ENCODE measurements at regions not wholly inside any gene's neighbourhood (a gene's known extent, or its start where the extent isn't known, plus 50 kb on each side); places are given as distances from the start of the nearest gene placed in this dataset.

GRCh38 chr7:21191321-21192073 lies 236.4 kb upstream of the SP4 start:
- H3K9me3 Mint-ChIP-seq, result no peaks in the 10 kb centered on the region
- intact Hi-C loops (cut with micrococcal nuclease), result no loop called here
- H3K27me3 Mint-ChIP-seq, result no peaks in the 10 kb centered on the region
- H3K4me3 Mint-ChIP-seq, result no peak overlapping the region
- H3K27ac Mint-ChIP-seq, result no peak overlapping the region
- H3K4me1 Mint-ChIP-seq (ENCODE audit: low read depth), result no peaks in the 10 kb centered on the region
- H3K36me3 Mint-ChIP-seq (ENCODE audit: low read depth), result no peaks in the 10 kb centered on the region

- H3K27ac Mint-ChIP-seq, result no peak overlapping the region
- intact Hi-C loops (cut with micrococcal nuclease), result no loop called here
- H3K36me3 Mint-ChIP-seq (ENCODE audit: low read depth), result no peaks in the 10 kb centered on the region
- H3K4me1 Mint-ChIP-seq (ENCODE audit: low read depth), result no peaks in the 10 kb centered on the region
- peaks cover 9% of the 10 kb centered on the region for H3K9me3 Mint-ChIP-seq
- H3K4me3 Mint-ChIP-seq, result no peak overlapping the region
- no peaks in the 10 kb centered on the region for H3K27me3 Mint-ChIP-seq
Observed at GRCh38 chr7:21192657-21193056, 235.2 kb upstream of the SP4 start.

- no peaks in the 10 kb centered on the region for H3K36me3 Mint-ChIP-seq (ENCODE audit: low read depth)
- no peaks in the 10 kb centered on the region for H3K4me1 Mint-ChIP-seq (ENCODE audit: low read depth)
- H3K27me3 Mint-ChIP-seq, result no peaks in the 10 kb centered on the region
- no peak overlapping the region for H3K27ac Mint-ChIP-seq
- intact Hi-C loops (cut with micrococcal nuclease), result no loop called here
- H3K9me3 Mint-ChIP-seq, result peaks cover 9% of the 10 kb centered on the region
- no peak overlapping the region for H3K4me3 Mint-ChIP-seq
Observed at GRCh38 chr7:21193895-21194294, 234.0 kb upstream of the SP4 start.

- intact Hi-C loops (cut with micrococcal nuclease), result no loop called here
- no peaks in the 10 kb centered on the region for H3K36me3 Mint-ChIP-seq (ENCODE audit: low read depth)
- H3K4me1 Mint-ChIP-seq (ENCODE audit: low read depth), result no peaks in the 10 kb centered on the region
- H3K27me3 Mint-ChIP-seq, result no peaks in the 10 kb centered on the region
- H3K27ac Mint-ChIP-seq, result no peak overlapping the region
- no peak overlapping the region for H3K4me3 Mint-ChIP-seq
- peaks cover 9% of the 10 kb centered on the region for H3K9me3 Mint-ChIP-seq
Observed at GRCh38 chr7:21194936-21195335, 232.9 kb upstream of the SP4 start.

GRCh38 chr7:21198921-21199320 lies 229.0 kb upstream of the SP4 start:
- Mint-ChIP-seq H3K9me3 (peaks cover 9% of the 10 kb centered on the region), H3K4me3 (no peak overlapping the region), H3K27ac (no peak overlapping the region), H3K36me3 (ENCODE audit: low read depth) (no peaks in the 10 kb centered on the region), H3K27me3 (no peaks in the 10 kb centered on the region), H3K4me1 (ENCODE audit: low read depth) (no peaks in the 10 kb centered on the region)
- intact Hi-C loops (cut with micrococcal nuclease), result no loop called here

GRCh38 chr7:21200503-21200902 lies 227.4 kb upstream of the SP4 start:
- H3K27ac Mint-ChIP-seq, result no peak overlapping the region
- no peaks in the 10 kb centered on the region for H3K36me3 Mint-ChIP-seq (ENCODE audit: low read depth)
- H3K9me3 Mint-ChIP-seq, result peaks cover 9% of the 10 kb centered on the region
- H3K4me1 Mint-ChIP-seq (ENCODE audit: low read depth), result no peaks in the 10 kb centered on the region
- H3K27me3 Mint-ChIP-seq, result no peaks in the 10 kb centered on the region
- intact Hi-C loops (cut with micrococcal nuclease), result no loop called here
- H3K4me3 Mint-ChIP-seq, result no peak overlapping the region

- no peaks in the 10 kb centered on the region for H3K27me3 Mint-ChIP-seq
- no peaks in the 10 kb centered on the region for H3K36me3 Mint-ChIP-seq (ENCODE audit: low read depth)
- intact Hi-C loops (cut with micrococcal nuclease), result no loop called here
- H3K4me3 Mint-ChIP-seq, result no peak overlapping the region
- H3K4me1 Mint-ChIP-seq (ENCODE audit: low read depth), result no peaks in the 10 kb centered on the region
- H3K27ac Mint-ChIP-seq, result no peak overlapping the region
- no peaks in the 10 kb centered on the region for H3K9me3 Mint-ChIP-seq
Observed at GRCh38 chr7:21214657-21215056, 213.2 kb upstream of the SP4 start.

- intact Hi-C loops (cut with micrococcal nuclease), result no loop called here
- Mint-ChIP-seq H3K27ac (no peak overlapping the region), H3K9me3 (no peaks in the 10 kb centered on the region), H3K36me3 (ENCODE audit: low read depth) (no peaks in the 10 kb centered on the region), H3K4me1 (ENCODE audit: low read depth) (no peaks in the 10 kb centered on the region), H3K4me3 (no peak overlapping the region), H3K27me3 (no peaks in the 10 kb centered on the region)
Observed at GRCh38 chr7:21215307-21215706, 212.6 kb upstream of the SP4 start.

GRCh38 chr7:21217365-21217764 lies 210.5 kb upstream of the SP4 start:
- no peaks in the 10 kb centered on the region for H3K36me3 Mint-ChIP-seq (ENCODE audit: low read depth)
- H3K4me3 Mint-ChIP-seq, result no peak overlapping the region
- peaks cover 9% of the 10 kb centered on the region for H3K9me3 Mint-ChIP-seq
- H3K27me3 Mint-ChIP-seq, result no peaks in the 10 kb centered on the region
- no peak overlapping the region for H3K27ac Mint-ChIP-seq
- H3K4me1 Mint-ChIP-seq (ENCODE audit: low read depth), result no peaks in the 10 kb centered on the region
- intact Hi-C loops (cut with micrococcal nuclease), result no loop called here

- H3K36me3 Mint-ChIP-seq (ENCODE audit: low read depth), result no peaks in the 10 kb centered on the region
- intact Hi-C loops (cut with micrococcal nuclease), result no loop called here
Observed at GRCh38 chr7:21218155-21218554, 209.7 kb upstream of the SP4 start.

GRCh38 chr7:21221130-21221529 lies 206.8 kb upstream of the SP4 start:
- Mint-ChIP-seq H3K27me3 (no peaks in the 10 kb centered on the region), H3K36me3 (ENCODE audit: low read depth) (no peaks in the 10 kb centered on the region), H3K27ac (no peak overlapping the region), H3K9me3 (peaks cover 9% of the 10 kb centered on the region), H3K4me3 (no peak overlapping the region), H3K4me1 (ENCODE audit: low read depth) (no peaks in the 10 kb centered on the region)
- intact Hi-C loops (cut with micrococcal nuclease), result no loop called here

More at GRCh38 chr7:21218155-21218554, 209.7 kb upstream of the SP4 start:
- Mint-ChIP-seq H3K27me3 (no peaks in the 10 kb centered on the region), H3K4me3 (no peak overlapping the region), H3K9me3 (peaks cover 9% of the 10 kb centered on the region), H3K27ac (no peak overlapping the region), H3K4me1 (ENCODE audit: low read depth) (no peaks in the 10 kb centered on the region)

- intact Hi-C loops (cut with micrococcal nuclease), result no loop called here
- Mint-ChIP-seq H3K9me3 (no peaks in the 10 kb centered on the region), H3K4me3 (no peak overlapping the region), H3K27me3 (no peaks in the 10 kb centered on the region), H3K36me3 (ENCODE audit: low read depth) (no peaks in the 10 kb centered on the region), H3K27ac (no peak overlapping the region), H3K4me1 (ENCODE audit: low read depth) (no peaks in the 10 kb centered on the region)
Observed at GRCh38 chr7:21238400-21239116, 189.3 kb upstream of the SP4 start.

GRCh38 chr7:21243265-21243664 lies 184.6 kb upstream of the SP4 start:
- no peaks in the 10 kb centered on the region for H3K36me3 Mint-ChIP-seq (ENCODE audit: low read depth)
- no peaks in the 10 kb centered on the region for H3K9me3 Mint-ChIP-seq
- no peaks in the 10 kb centered on the region for H3K4me1 Mint-ChIP-seq (ENCODE audit: low read depth)
- H3K27me3 Mint-ChIP-seq, result peaks cover 4% of the 10 kb centered on the region
- H3K4me3 Mint-ChIP-seq, result no peak overlapping the region
- no peak overlapping the region for H3K27ac Mint-ChIP-seq
- intact Hi-C loops (cut with micrococcal nuclease), result no loop called here

GRCh38 chr7:21251151-21251800 lies 176.6 kb upstream of the SP4 start:
- Mint-ChIP-seq H3K4me3 (no peak overlapping the region), H3K4me1 (ENCODE audit: low read depth) (no peaks in the 10 kb centered on the region), H3K9me3 (no peaks in the 10 kb centered on the region), H3K27me3 (peaks cover 52% of the 10 kb centered on the region), H3K36me3 (ENCODE audit: low read depth) (no peaks in the 10 kb centered on the region), H3K27ac (no peak overlapping the region)
- intact Hi-C loops (cut with micrococcal nuclease), result loop anchor here (5.0 kb wide), 1 partner anchor 1499 kb away; no protein-coding TSS in a partner anchor

Data from dendritic cell treated with granulocyte-macrophage colony-stimulating factor and Interleukin-4, amounts not matched to agents 40 ng/mL and 50 ng/mL, for 4 days (primary cell).